GM19455 (cell line): ENCODE measurements at regions not wholly inside any gene's neighbourhood (a gene's known extent, or its start where the extent isn't known, plus 50 kb on each side); places are given as distances from the start of the nearest gene placed in this dataset.
"Not testable (repeated sequence)": the region's sequence is repeated elsewhere in the genome, so short reads cannot be mapped to it uniquely, and the experiment has no call there.

ENCODE experiments used
- ATAC-seq: cut with Tn5 transposase; IDR thresholded peaks from one replicate; pipeline ENCODE4 v1.9.1; 2021; ENCODE audit not compliant: unreplicated experiment

GRCh38 chr2:176423819-176424218, 154.6 kb downstream of the MTX2 start:
- no peak for ATAC-seq

GRCh38 chr2:176424746-176425145, 155.5 kb downstream of the MTX2 start:
- ATAC-seq, result no peak

DNA sequence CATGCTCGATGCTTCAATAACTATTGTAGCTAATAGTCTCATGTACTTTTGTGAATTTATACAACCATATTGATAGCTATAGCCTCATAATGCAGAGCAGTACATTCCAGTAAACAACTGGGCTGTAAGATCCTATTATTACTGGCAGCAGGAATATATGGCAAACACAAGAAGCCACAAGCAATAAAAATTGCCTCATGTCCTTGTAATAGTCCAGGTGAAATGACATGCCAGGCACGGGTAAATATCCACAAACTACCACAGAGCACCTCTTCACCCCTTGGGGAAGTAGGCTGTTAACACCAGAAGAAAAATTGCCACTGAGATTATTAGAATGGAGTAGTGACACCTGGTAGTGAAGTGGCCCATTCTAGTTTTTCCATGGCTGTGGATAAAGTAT, 158.3 kb downstream of the MTX2 start:
- ATAC-seq, result no peak

- not testable (repeated sequence) for ATAC-seq
These were observed 159.8 kb downstream of the MTX2 start for GRCh38 chr2:176428944-176429469.

DNA sequence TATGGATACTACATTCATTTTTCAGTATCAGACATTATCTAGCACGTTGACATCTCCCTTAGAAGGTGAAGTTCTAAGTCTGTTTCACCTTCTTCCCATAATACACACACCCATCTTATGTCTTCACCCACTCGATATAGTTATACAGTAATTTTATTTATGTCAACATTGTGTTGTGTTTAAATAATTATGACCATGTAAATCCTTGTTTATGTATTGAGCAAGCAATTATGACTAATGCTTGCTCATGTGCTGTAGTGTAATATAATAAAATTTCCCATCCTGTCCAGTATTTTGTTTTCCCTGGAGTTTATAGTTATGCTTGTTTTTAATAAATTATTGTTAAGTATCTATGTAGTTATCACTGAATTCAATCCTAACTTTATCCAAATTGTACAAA, 163.2 kb downstream of the MTX2 start:
- no peak for ATAC-seq

DNA sequence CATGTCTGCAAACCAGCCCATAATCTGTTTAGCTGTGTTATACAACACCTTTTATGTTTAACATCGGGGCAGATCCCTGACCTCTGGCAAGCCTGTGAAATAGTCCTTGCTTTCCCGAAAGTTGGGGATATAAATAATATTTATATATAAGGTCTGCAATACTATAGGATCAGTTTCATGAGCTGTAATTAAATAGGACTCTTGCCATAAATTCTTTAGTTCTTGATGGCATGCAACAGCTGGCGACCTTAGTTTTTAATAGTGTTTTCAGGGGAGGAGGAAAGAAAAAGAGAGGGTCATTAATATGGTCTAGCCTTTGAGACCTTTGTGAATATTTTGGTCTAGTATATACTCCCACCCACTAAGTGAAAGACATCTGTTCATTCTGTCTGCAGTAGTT, 166.5 kb downstream of the MTX2 start:
- ATAC-seq, result no peak

GRCh38 chr2:176443946-176444345, 174.7 kb downstream of the MTX2 start:
- no peak for ATAC-seq

DNA sequence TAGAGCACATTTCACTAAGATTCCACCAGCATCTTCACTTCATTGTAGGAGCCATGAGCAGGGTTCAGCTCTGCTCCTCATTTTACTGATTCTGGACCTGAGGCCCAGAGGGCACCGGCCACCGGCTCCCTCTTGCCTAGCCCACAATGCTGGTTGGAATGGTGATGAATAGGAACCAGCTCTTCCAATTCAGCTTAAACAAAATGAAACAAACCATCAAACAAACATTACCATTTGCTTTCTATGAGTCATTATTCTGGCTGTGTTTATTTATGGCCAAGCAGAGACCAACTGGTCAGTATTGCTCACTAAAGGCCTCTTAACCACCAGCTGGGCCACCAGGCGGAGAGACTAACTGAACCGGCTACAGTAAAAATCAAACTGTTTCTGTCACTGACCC, 176.7 kb downstream of the MTX2 start:
- no peak for ATAC-seq

- ATAC-seq, result no peak
These were observed 177.6 kb downstream of the MTX2 start for GRCh38 chr2:176446718-176447414.

- no peak for ATAC-seq
These were observed 178.4 kb downstream of the MTX2 start for GRCh38 chr2:176447616-176448015.

DNA sequence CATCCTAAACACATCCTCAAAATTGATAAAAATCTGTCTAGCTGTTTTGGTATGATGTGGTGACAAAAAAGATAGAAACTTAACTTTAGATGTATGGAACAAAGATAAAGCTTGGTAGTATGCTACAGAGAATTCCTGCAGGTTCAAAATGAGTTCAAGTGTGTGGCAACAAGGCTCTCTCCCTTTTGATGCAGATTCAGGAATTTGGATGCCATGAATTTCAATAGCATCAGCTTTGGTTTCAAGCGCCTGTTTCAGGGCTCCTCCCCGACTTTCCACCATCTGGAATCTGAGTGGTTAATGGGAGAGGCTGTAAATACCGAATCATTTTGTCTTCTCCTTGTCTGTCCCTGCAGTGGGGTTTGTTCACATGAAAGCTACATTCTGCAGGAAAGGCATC, 180.6 kb downstream of the MTX2 start:
- ATAC-seq, result no peak

DNA sequence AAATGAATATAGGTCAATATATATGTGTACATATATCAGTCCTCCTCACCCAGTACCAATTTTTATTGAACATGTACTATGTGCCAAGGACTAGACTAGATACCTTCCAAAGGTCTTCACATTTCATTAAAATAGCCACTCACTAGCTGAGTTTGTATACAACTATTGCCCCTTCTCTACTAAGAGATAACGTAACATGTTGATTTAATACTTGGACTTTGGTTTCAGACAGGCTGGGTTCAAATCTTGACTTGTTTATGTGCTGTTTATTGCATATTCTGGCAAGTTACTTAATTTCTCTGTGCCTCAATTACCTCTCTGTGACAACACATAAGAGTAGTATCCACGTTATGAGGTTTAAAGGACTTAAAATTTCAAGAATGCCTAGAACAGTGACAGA, 184.5 kb downstream of the MTX2 start:
- ATAC-seq, result no peak

DNA sequence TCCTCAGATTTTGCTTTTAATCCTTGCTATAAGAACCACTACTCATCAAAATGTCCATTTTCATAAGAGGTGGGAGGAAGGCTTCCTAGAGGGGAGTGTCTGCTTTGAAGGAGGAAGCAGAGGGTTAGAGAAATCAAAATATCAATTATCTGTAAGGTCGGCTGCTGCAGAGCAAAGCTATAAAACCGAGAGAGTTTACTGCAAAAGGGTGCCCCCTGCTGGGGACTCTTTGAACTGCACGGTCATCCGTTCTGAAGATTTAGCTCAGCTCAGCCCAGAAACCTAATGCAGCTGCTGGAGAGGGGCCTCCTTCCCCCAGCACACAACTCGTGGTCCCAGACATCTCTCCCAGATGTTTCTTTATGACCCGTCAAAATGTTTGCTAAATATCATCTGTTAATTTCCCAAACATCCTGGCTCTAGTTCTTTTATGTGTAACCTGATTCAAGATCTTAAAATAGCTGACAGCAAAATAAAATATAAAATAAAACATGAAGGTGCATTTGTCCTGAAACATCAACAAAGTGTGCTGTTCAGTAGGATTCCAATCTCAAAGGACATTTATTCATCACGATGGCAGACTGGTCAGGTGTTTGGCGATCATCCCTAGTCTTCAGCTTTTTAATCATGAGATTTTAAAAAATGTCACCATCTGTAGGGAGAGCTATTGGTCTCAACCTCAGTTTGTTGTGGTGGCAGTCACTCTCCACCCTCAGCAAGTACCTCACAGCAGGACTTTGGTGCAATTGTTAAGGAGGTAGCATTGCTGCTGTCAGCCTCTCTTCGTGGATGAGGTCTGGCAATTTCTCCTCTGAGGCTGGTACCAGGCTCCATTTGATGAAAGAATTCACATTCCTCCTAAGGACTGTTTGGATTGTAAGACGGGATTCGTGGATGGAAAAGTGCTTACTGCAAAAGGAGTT, 185.9 kb downstream of the MTX2 start:
- ATAC-seq, result no peak

- ATAC-seq, result no peak
These were observed 186.6 kb downstream of the MTX2 start for GRCh38 chr2:176455816-176456291.

GRCh38 chr2:176457481-176457880, 188.2 kb downstream of the MTX2 start:
- no peak for ATAC-seq

DNA sequence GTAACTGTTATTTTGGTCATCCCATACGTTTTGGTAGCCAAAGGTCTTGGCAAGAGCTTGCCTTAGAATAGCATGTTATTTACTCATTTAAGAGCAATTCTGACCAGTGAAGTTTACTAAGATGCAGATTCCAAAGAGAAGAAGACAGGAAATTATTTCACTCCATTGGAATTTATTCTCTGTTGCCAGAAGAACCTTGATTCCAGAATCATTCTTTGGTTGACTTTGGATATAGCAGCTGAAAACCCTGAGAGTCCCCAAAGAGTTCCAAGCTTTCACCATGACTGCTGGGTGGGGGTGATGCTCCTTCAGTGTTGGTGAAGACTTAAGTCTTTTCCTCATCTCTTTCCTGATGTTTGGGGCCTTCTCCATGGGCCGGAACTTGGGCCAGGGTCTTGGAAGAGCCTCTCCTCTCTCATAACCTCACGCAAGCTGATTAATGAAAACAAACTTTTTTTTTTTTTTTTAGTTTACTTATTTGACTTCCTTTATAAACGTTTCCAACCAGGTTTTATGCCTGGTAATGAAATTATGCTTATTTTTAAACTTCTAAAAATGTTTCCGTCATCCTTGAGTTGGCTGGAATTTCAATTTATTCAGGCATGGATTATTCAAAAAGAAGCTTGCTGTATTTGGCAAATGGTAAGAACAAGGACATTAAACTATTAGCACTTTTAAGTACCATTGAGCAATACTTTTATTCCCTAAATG, 192.0 kb downstream of the MTX2 start:
- no peak for ATAC-seq

- no peak for ATAC-seq
These were observed 192.8 kb downstream of the MTX2 start for GRCh38 chr2:176461809-176462670.

- no peak for ATAC-seq
These were observed 194.3 kb downstream of the MTX2 start for GRCh38 chr2:176463546-176463945.

GRCh38 chr2:176464886-176465564, 195.8 kb downstream of the MTX2 start:
- ATAC-seq, result no peak
